ENCODE measurements at regions not wholly inside any gene's neighbourhood (a gene's known extent, or its start where the extent isn't known, plus 50 kb on each side); places are given as distances from the start of the nearest gene placed in this dataset.
A peak's percentile ranks its signal among the peaks of the same experiment; 100 is the strongest.

DNA sequence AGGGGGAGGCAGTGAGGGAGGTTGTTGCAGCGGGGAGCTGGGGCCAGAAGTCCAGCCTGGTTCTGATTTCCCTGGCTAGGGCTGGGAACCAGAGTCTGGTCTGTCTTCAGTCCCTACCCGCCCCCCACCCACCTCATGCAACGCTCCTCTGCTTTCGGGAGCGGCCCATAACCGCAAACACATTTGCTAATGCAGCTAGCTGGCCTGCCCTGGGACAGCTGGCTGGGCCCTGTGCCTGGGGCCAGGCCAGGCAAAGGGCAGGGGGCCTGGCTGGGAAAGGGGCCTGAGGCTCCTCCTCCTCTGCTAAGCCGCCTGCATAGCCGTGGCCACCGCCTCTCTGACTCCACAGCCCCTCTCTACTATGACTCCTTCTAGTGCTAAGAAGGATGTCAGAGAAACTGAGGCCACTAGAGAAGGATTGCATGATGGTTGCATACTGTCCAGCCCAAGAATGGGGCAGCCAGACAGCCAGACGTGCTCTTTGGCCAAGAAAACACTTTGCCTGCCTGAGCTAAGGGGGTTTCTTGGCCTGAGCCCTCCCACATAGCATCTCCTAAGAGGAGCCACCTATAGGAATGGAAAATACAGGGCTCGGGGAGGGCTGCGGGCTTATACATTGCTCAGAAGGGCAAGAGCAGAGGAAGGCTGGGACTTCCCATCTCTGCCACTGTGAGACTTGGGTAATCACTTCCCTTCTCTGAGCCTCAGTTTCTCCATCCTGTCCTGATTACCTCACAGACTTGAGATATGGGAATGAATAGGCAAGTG, 76.9 kb downstream of the PJA1 start:
- no peak for DNase-seq (ENCODE audit: low read depth, low spot score)
- in situ Hi-C loops (cut with HindIII; ENCODE audit: low pct_unique_long_range_greater_than_20kb, low sequenced_read_pairs), result no loop called here

DNA sequence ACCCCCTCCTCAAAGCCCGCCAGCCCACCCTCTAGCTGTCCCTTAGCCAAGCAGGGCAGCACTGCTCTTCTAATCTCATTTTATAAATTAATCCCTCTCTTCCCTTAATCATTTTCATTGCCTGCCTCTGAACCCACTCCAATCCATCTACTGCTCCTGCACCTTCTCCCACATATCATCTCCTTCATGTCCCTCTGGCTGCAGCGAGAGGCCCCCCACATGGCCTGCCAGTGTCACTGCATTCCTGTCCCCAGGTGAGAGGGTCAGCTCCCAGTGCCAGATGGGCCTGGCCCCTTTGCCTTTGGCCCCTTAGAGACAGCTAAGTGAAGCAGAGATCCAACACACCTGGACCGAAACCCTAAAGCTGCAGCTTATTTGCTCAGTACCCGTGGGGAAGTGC, 79.4 kb downstream of the PJA1 start:
- DNase-seq (ENCODE audit: low read depth, low spot score), result no peak
- in situ Hi-C loops (cut with HindIII; ENCODE audit: low pct_unique_long_range_greater_than_20kb, low sequenced_read_pairs), result no loop called here

DNA sequence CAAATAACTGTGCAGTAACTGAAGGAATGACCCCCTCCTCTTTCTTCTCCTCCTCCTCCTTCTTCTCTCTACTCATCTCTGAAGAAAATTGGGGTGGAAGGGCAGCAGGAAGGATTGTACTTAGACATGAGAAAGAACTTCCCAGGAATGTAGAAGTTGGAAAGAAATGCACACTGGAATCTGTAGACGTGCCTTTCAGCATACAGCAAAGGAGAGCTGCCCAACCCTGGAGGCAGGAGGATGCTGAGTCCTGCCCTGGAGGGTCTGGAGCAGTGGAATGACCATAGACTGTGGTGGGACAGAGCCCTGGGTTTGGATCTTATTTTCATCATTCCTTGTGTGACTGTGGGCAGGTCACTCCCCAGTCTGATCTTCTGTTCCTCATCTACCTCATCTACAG, 80.1 kb downstream of the PJA1 start:
- in situ Hi-C loops (cut with HindIII; ENCODE audit: low pct_unique_long_range_greater_than_20kb, low sequenced_read_pairs), result no loop called here
- DNase-seq (ENCODE audit: low read depth, low spot score), result no peak

DNA sequence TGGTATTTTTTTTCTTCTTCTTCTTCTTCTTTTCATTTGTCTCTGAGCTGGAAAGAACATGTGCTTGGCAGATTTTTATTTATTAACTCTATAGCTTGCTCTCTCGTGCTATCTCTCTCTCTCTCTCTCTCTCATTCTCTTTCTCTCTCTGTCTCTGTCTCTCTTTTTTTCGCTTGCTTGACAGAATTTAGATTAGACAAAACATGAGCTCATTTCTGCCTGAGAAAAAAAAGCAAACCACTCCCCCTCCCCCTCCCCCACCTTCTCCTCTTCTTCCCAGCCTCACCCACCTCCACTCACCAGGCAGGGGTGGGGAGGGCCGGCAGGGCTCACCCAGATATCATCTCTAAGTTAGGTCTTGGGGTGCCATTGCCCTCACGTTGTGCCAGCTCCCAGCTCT, 81.5 kb downstream of the PJA1 start:
- DNase-seq (ENCODE audit: low read depth, low spot score), result no peak
- in situ Hi-C loops (cut with HindIII; ENCODE audit: low pct_unique_long_range_greater_than_20kb, low sequenced_read_pairs), result no loop called here

DNA sequence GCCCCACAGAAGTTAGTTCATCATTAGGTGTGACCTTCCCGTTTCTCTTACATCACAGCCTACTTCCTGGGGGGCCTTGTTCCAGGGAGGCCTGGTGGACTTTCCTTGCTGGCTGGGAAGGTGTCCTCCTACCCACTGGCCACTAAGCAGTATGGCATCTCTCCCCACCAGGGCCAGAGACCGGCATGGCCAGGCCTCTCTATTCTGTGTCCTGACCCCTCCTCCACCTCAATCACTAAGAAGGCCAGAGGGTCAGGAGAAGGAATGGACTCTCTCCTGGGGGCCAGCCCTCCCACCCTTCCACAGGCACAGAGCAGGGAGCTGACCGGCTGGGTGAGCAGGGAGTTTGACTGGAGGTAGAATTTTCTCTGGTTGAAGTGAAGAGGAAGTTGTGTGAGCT, 81.9 kb downstream of the PJA1 start:
- in situ Hi-C loops (cut with HindIII; ENCODE audit: low pct_unique_long_range_greater_than_20kb, low sequenced_read_pairs), result no loop called here
- DNase-seq (ENCODE audit: low read depth, low spot score), result no peak

GRCh38 chrX:69082753-69083150, 82.5 kb downstream of the PJA1 start:
- DNase-seq (ENCODE audit: low read depth, low spot score), result peak; percentile 11

DNA sequence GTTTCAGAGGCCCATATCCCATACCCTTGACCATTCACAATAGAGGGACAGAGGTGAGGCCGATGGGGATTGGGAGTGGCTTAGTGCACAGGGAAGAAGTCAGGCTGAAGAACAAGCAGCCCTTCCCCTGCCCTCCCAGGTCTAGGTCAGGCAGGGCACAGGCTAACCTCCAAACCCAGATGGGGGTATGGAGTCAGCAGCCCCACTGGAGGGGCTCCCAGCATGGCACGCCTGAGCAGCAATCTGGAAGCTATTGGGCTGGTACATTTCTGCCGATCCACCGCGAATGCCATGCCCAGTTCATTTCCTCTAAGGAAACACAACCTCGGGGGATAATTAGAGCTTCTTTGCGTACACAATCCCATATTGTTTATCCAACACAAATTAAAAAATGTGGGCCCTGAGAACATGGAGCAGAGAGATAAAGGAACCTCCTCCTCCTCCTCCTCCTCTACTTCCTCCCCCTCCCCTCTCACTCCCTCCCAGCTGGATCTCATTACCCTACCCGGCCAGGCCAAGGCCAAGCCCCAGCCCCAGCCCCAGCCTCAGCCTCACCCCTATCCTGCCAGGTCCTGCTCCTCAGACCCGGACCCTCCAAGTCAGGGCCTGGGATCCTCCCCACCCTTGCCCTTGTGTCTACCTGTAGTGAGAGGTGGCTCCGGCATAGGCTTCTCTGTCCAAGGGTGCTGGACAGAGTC, 83.0 kb downstream of the PJA1 start:
- in situ Hi-C loops (cut with HindIII; ENCODE audit: low pct_unique_long_range_greater_than_20kb, low sequenced_read_pairs), result no loop called here
- DNase-seq (ENCODE audit: low read depth, low spot score), result no peak

More at GRCh38 chrX:69082753-69083150, 82.5 kb downstream of the PJA1 start:
- in situ Hi-C loops (cut with HindIII; ENCODE audit: low pct_unique_long_range_greater_than_20kb, low sequenced_read_pairs), result no loop called here

DNA sequence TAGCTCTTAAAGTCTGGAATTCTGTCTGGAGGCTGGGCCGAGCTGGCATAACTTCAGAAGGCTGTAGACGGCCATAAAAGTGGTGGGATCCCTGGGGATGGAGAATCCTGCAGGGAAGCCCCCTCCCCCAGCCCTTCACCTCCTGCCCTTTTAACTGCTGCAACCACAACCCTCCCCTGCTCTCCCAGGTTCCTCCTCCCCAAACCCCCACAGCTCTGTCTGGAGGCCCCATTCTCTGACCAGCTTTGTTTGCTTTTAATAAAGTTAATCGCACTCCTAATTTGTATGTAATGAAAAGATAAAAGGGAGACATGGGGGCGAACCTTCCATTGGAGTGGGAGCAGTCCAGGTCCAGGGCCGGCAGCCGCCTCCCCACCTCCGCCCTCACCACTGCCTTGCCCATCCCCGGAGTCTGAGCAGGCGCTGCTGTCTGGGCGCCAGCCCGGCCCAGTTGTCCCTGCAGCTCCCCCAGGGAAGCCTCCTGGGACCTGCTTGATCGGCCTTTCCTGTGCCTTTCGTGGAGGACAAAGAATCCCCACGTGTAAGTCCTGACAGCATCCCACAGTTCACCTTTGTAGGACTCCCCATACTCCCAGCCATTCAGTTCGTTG, 84.3 kb downstream of the PJA1 start:
- in situ Hi-C loops (cut with HindIII; ENCODE audit: low pct_unique_long_range_greater_than_20kb, low sequenced_read_pairs), result no loop called here
- no peak for DNase-seq (ENCODE audit: low read depth, low spot score)

- no peak for DNase-seq (ENCODE audit: low read depth, low spot score)
- in situ Hi-C loops (cut with HindIII; ENCODE audit: low pct_unique_long_range_greater_than_20kb, low sequenced_read_pairs), result no loop called here
These were observed 86.0 kb downstream of the PJA1 start for GRCh38 chrX:69079268-69079667.

- in situ Hi-C loops (cut with HindIII; ENCODE audit: low pct_unique_long_range_greater_than_20kb, low sequenced_read_pairs), result no loop called here
These were observed 87.3 kb downstream of the PJA1 start for GRCh38 chrX:69077895-69078455.

GRCh38 chrX:69076088-69076487, 89.2 kb downstream of the PJA1 start:
- in situ Hi-C loops (cut with HindIII; ENCODE audit: low pct_unique_long_range_greater_than_20kb, low sequenced_read_pairs), result no loop called here
- no peak for DNase-seq (ENCODE audit: low read depth, low spot score)

More at GRCh38 chrX:69077895-69078455, 87.3 kb downstream of the PJA1 start:
- DNase-seq (ENCODE audit: low read depth, low spot score), result no peak

DNA sequence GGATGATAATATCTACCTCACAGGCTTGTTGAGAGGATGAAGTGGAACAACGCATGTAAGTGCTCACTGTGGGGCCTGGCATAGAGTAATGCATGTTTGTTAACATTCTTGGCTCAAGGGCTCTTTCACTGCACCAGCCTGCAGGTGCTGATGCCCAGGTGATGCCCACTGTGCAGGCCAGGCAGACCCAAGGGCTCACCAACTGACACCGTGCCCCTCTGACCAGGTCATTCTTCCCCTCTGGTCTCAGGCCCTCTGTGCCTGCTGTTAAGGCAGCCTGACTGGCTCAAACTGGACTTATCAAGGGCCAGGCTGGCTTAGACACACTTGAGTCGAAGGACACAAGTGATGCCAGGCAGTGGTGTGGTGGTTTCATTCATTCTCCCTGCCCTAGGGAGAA, 90.5 kb downstream of the PJA1 start:
- in situ Hi-C loops (cut with HindIII; ENCODE audit: low pct_unique_long_range_greater_than_20kb, low sequenced_read_pairs), result no loop called here
- DNase-seq (ENCODE audit: low read depth, low spot score), result no peak

GRCh38 chrX:69073721-69074120, 91.5 kb downstream of the PJA1 start:
- no peak for DNase-seq (ENCODE audit: low read depth, low spot score)
- in situ Hi-C loops (cut with HindIII; ENCODE audit: low pct_unique_long_range_greater_than_20kb, low sequenced_read_pairs), result no loop called here

GRCh38 chrX:69073241-69073640, 92.0 kb downstream of the PJA1 start:
- DNase-seq (ENCODE audit: low read depth, low spot score), result no peak
- in situ Hi-C loops (cut with HindIII; ENCODE audit: low pct_unique_long_range_greater_than_20kb, low sequenced_read_pairs), result no loop called here

DNA sequence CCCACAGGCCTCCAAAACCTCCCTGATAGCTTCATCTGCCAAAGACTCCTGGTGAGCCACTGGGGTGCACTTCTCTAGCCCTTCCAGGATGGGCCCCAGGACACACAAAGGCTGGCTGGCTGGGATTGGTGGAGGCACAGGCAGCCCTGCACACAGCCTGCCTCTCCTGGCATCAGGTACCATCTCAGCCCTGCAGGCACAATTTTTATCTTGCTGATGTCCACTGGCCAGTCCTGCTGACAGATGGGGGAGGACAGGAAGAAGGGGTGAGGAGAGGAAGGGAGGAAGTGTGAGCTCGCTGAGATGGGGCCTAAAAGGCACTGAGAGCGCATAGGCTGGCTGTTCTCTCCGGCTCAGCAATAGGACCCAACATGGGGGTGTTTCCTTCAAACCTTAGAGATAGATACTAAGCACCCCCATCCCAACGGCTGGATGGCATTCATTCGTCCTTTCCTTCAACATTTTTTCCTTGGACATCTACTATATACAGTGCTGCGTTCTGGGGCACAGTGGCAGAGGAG, 92.7 kb downstream of the PJA1 start:
- DNase-seq (ENCODE audit: low read depth, low spot score), result no peak
- in situ Hi-C loops (cut with HindIII; ENCODE audit: low pct_unique_long_range_greater_than_20kb, low sequenced_read_pairs), result no loop called here

GRCh38 chrX:69070949-69071650, 94.2 kb downstream of the PJA1 start:
- in situ Hi-C loops (cut with HindIII; ENCODE audit: low pct_unique_long_range_greater_than_20kb, low sequenced_read_pairs), result no loop called here
- no peak for DNase-seq (ENCODE audit: low read depth, low spot score)

DNA sequence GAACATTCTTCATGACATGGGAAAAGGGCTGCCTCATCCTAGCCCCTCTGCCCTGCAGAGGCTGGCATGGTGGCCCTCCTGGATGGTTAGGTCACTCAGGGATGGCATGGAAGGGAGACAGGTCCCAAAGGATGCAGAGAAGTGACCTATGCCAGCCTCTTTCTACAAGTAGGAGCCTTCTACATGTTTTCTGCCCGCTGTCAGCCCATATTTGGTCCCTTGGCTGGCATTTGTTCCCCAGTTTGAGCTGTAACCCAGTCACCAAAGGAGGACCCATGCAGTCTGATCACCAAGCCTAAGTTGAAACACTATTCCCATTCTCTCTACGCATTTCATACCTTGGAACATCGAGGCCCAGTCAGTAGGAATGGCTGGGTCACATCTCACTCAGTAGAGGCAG, 95.4 kb downstream of the PJA1 start:
- no peak for DNase-seq (ENCODE audit: low read depth, low spot score)
- in situ Hi-C loops (cut with HindIII; ENCODE audit: low pct_unique_long_range_greater_than_20kb, low sequenced_read_pairs), result no loop called here

DNA sequence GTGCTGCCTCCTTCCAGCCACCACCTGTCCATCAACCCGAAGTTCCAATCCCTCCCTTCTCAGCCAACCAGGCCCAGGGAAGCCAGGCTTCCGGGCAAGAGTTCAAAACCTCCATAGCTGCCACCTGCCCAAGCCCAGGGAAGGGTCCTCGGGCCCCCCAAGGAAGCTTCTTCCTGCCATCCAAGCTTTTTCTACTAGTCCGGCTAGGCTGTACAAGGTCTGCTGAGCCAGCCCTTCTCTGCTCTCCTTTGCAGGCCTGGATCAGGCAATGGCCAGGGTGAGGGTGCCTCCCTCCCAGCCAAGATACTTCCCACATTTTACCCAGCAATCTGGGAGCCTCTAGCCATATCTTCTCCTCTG, 96.2 kb downstream of the PJA1 start:
- in situ Hi-C loops (cut with HindIII; ENCODE audit: low pct_unique_long_range_greater_than_20kb, low sequenced_read_pairs), result no loop called here
- DNase-seq (ENCODE audit: low read depth, low spot score), result no peak

All from SK-MEL-5 (cell line).